Stimulated activated CD8-positive, alpha-beta memory T cell treated with anti-CD3 and anti-CD28 coated beads, Interleukin-4, amount 100 ng/mL, for 1 hour (primary cell): ENCODE measurements at regions not wholly inside any gene's neighbourhood (a gene's known extent, or its start where the extent isn't known, plus 50 kb on each side); places are given as distances from the start of the nearest gene placed in this dataset.

ENCODE experiments used
- DNase-seq, 2 donors: peaks; one replicate each; pipeline ENCODE4 v3.0.0-alpha.2; 2020; ENCODE audit warnings: low read depth in 2 of 2, low spot score in 1 of 2

- no peak for DNase-seq
Measured at GRCh38 chr5:74294231-74294705, 346.3 kb downstream of the ENC1 start.

DNA sequence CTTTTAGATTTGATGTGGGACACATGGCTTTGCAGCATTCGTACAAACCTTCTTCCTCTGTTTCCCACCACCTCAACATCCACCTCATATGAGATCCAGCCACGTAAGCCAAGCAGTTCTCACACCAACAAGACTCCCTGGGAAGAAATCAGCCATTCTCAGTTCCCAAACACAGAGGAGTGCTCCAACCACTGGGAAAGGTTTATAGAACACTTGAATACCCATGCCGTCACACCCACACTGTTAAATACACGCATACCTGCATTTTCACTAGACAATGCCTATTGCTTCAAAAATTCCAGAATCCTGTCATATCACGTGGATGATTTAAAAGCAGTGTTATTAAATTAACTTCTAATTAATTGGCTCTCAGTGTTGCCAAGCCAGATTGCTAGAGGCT, 347.3 kb downstream of the ENC1 start:
- DNase-seq = no peak

DNA sequence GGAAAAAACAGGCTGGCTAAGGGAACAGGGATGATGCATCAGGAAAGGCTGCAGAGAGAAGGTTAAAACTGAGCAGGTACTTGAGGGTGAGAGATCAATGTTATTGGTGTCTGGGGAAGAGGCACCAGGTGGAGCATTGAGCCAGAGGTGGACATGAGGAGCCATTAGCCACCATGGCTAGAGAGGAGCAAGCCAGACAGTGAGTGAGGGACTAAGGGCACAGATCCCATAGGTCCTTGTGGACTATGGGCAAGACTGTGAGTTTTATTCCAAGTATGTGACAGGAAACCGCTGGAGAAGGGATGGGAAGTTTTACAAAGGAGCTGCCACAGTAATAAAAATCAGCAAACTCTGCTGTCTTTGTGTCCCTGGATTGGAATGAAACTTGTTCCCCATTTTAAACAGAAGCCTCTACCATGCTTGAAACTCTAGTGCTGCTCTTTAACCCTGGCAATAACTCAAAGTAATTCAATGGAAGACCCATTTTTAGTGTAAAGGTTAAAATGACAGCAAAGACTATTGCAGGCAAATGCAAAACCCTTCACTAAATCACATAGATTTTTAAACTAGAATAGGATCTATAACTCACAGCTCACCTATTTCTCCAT, 349.8 kb downstream of the ENC1 start:
- DNase-seq = no peak

GRCh38 chr5:74289691-74290090, 350.8 kb downstream of the ENC1 start:
- no peak for DNase-seq

DNA sequence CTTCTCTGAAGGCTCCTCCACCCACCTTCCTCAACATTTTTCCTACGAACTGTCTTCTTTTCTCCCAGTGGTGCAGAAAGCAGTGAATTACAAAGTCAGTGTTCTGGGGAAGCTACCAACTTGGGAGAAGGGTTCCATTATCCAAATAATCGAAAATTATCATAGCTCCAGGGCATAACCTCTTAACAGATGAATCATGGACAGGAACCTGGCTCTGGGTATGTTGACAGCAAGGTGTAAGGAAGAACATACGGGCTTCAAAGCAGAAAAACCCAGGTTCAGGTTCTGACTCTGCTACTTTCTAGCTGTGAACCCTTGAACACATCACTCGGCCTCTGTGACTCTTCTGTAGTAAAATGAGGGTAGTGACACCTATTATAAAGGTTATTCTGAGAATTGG, 351.3 kb downstream of the ENC1 start:
- no peak for DNase-seq

- no peak for DNase-seq
Measured at GRCh38 chr5:74288448-74289108, 351.9 kb downstream of the ENC1 start.

- DNase-seq = no peak
Measured at GRCh38 chr5:74288038-74288437, 352.5 kb downstream of the ENC1 start.

- DNase-seq = no peak
Measured at GRCh38 chr5:74286734-74287695, 353.5 kb downstream of the ENC1 start.

- DNase-seq = no peak
Measured at GRCh38 chr5:74285675-74286280, 354.8 kb downstream of the ENC1 start.

GRCh38 chr5:74282490-74282889, 358.0 kb downstream of the ENC1 start:
- no peak for DNase-seq

DNA sequence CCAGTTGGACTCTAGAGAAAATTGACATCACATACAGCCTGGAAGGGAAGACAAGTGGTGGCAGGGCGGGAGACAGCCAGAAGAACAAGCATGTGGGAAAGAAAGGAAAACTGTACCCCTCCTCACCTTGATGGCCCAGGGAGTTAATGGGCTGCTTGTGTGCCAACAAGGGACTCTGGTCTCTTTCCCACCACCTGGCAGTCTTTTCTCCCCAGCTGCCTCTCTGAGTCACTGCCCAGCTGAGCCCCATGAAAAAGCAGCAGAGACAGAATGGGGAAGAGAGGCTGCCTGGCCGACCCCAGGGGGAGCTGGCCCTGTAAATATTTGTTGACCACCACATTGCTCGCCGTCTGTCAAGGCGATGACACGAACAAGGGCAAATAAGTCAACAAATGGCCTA, 359.4 kb downstream of the ENC1 start:
- no peak for DNase-seq

- DNase-seq = no peak
Measured at GRCh38 chr5:74280306-74280705, 360.2 kb downstream of the ENC1 start.

DNA sequence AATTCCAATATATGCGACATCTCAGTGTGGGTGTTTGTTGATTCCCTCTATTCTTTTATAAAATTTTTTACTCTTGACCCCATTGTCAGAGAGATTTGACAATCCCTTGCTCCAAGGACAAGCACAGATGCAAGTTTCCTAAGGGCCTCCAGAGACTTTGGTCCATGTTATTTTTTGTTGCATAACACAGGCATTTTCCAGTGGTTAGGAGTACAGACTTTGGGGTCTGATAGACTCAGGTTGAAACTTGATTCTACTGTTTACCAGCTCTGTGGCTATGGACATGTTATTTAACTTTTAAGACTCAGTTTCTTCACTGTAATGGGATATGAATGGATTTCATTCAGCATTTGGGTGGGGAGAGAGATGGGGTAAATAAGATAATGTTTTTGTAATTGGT, 361.3 kb downstream of the ENC1 start:
- no peak for DNase-seq

DNA sequence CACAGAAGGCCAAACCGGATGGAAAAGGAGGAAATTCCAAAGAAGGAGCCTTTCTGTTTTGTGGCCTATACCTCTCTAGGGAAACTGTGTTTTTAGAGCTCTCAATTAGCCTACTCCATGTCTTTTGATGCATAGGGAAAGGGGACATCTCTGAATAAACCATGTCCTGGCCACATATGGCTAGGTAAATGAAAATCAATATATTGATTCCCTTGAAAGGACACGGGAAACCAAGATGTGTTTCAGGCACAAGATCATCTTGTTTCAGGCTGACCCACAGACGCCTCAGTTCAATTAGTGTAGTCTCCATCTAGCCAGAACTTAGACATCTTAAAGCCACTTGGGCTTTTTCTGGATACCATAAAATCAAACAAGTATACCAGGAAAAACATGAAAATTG, 363.1 kb downstream of the ENC1 start:
- DNase-seq = no peak

- DNase-seq = no peak
Measured at GRCh38 chr5:74275171-74275992, 365.1 kb downstream of the ENC1 start.

GRCh38 chr5:74274326-74274725, 366.2 kb downstream of the ENC1 start:
- DNase-seq = no peak

DNA sequence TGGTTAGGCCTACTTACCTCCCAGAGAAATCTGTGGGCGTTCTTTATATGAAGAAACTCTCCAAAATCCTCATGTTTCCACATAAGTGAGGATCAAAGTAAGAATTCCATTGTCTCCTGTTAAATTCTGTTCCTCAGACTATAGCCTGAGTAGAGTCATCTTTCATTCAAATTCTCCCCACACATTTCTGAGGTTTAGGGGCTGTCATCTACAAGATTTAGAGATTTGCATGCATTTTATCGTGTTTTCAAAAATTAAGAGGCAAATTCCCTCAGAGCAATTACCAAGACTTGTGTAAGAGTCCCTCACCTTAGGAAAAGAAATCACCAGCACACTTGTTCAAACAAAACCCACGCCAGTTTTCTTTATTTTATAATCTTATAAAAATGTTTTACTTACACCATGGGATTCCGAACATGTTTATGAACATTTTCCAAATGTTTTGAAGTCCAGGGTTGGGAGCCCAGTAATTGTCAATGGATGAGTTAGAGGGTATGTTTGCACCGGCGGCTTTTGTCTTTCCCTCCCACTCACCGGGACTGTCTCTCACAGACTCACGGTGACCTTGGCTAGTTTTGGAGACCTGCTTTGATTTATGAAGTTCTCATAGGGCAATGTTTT, 367.6 kb downstream of the ENC1 start:
- no peak for DNase-seq

GRCh38 chr5:74272024-74272775, 368.3 kb downstream of the ENC1 start:
- DNase-seq = no peak

DNA sequence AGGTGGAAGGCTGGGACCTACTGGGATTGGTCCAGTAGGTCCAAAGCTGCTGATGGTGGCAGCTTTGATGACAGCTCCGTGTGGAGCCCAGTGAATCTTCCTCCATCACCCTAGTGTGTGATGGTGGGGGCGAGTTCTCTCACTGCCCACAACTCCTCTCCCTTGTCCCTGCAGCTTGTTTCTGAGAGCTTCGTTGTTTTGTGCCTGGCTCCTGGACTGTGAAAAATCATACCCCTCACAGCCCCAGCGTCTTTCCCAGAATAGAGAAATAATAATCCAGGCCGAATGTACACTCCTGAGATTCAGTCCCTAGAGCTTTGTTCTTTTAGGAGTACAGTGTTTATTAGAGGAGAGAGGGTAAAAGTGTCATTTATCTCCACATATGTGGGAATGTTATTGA, 372.2 kb downstream of the ENC1 start:
- DNase-seq = no peak
